Body of pancreas (tissue), 4 donors: ENCODE measurements at regions not wholly inside any gene's neighbourhood (a gene's known extent, or its start where the extent isn't known, plus 50 kb on each side); places are given as distances from the start of the nearest gene placed in this dataset.

Source experiments
- POLR2A ChIP-seq, 3 donors: fragments of 450-650 bp; IDR thresholded peaks; one replicate each; pipeline ENCODE4 v1.6.1; 2016; ENCODE audit warnings: antibody characterized with exemption in 3 of 3, mild to moderate bottlenecking in 2 of 3
- TF ChIP-seq, protein P1 (sequence below), 7 experiments: fragments of 450-650 bp in 4 of 7; fragments of 200-600 bp in 3 of 7; sonication (generic) in 3 of 7; IDR thresholded peaks; one replicate each; pipeline ENCODE4 v1.5.1; 2016 to 2019; ENCODE audit warnings: antibody characterized with exemption in 7 of 7

DNA sequence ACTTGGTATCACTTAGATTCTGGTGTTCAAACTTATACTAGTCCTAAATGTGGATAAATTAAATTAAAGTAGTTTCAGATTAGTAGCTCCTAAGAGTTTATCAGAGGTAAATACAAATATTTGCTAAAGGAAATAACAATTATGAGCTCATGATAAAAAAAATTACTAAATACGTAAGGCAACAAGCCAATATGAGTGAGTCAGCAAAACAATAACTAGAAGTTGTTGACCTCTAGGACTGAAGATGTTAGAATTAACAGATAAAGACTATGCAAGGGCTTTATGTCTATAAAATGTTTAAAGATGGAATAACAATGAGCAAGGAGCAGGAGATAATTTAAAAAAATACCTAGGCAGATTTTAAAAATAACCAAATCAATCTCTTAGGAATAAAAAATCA lies 195.8 kb downstream of the CLCN4 start:
- TF ChIP-seq, protein P1, sequence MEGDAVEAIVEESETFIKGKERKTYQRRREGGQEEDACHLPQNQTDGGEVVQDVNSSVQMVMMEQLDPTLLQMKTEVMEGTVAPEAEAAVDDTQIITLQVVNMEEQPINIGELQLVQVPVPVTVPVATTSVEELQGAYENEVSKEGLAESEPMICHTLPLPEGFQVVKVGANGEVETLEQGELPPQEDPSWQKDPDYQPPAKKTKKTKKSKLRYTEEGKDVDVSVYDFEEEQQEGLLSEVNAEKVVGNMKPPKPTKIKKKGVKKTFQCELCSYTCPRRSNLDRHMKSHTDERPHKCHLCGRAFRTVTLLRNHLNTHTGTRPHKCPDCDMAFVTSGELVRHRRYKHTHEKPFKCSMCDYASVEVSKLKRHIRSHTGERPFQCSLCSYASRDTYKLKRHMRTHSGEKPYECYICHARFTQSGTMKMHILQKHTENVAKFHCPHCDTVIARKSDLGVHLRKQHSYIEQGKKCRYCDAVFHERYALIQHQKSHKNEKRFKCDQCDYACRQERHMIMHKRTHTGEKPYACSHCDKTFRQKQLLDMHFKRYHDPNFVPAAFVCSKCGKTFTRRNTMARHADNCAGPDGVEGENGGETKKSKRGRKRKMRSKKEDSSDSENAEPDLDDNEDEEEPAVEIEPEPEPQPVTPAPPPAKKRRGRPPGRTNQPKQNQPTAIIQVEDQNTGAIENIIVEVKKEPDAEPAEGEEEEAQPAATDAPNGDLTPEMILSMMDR (IDR thresholded peaks at IDR 0.05), result no peak
- no peak for TF ChIP-seq POLR2A (IDR thresholded peaks at IDR 0.05)
